OCI-LY1 (cell line): ENCODE measurements at regions not wholly inside any gene's neighbourhood (a gene's known extent, or its start where the extent isn't known, plus 50 kb on each side); places are given as distances from the start of the nearest gene placed in this dataset.

Source experiments
- H2AFZ ChIP-seq: fragments of 200-600 bp; sonication (generic), shearing (Covaris generic); 2 replicates; pipeline ENCODE4 v1.6.0; 2014; ENCODE audit warnings: antibody characterized with exemption, mild to moderate bottlenecking, low read length
- H3F3A ChIP-seq: fragments of 200-600 bp; sonication (generic), shearing (Covaris generic); 2 replicates; pipeline ENCODE4 v1.6.0; 2014; ENCODE audit warnings: mild to moderate bottlenecking, antibody characterized with exemption, low read length, moderate library complexity; ENCODE audit not compliant: insufficient read depth
- H3K27ac ChIP-seq: fragments of 200-600 bp; sonication (generic); 2 replicates; pipeline ENCODE4 v1.5.1; 2014; ENCODE audit warnings: low read length, mixed run types, mild to moderate bottlenecking, low read depth; ENCODE audit not compliant: poor library complexity, severe bottlenecking
- H3K27me3 ChIP-seq: fragments of 200-600 bp; sonication (generic); 2 replicates; pipeline ENCODE4 v1.6.0; 2014; ENCODE audit warnings: antibody characterized with exemption, mild to moderate bottlenecking, low read length, moderate library complexity; ENCODE audit not compliant: insufficient read depth
- H3K36me3 ChIP-seq: fragments of 200-600 bp; sonication (generic); 2 replicates; pipeline ENCODE4 v1.6.1; 2014; ENCODE audit warnings: mild to moderate bottlenecking, antibody characterized with exemption, low read length, moderate library complexity, mixed read lengths; ENCODE audit not compliant: insufficient read depth
- H3K4me1 ChIP-seq: fragments of 200-600 bp; sonication (generic); 2 replicates; pipeline ENCODE4 v1.5.1; 2014; ENCODE audit warnings: mild to moderate bottlenecking, low read length, moderate library complexity; ENCODE audit not compliant: insufficient read depth, severe bottlenecking
- H3K4me2 ChIP-seq: fragments of 200-600 bp; sonication (generic), shearing (Covaris generic); 2 replicates; pipeline ENCODE4 v1.6.1; 2014; ENCODE audit warnings: low read length
- H3K4me3 ChIP-seq: fragments of 200-600 bp; sonication (generic); 2 replicates; pipeline ENCODE4 v1.5.1; 2014; ENCODE audit warnings: low read length, low read depth, mild to moderate bottlenecking, mixed read lengths; ENCODE audit not compliant: poor library complexity, severe bottlenecking
- H3K79me2 ChIP-seq: fragments of 200-600 bp; shearing (Covaris generic); 2 replicates; pipeline ENCODE4 v1.6.1; 2016; ENCODE audit warnings: mixed run types, low read length, mixed read lengths; ENCODE audit not compliant: insufficient read depth
- H3K9ac ChIP-seq: fragments of 200-600 bp; sonication (generic), shearing (Covaris generic); 2 replicates; pipeline ENCODE4 v1.6.1; 2014; ENCODE audit warnings: mild to moderate bottlenecking, low read length, mixed read lengths
- H3K9me2 ChIP-seq: fragments of 200-600 bp; sonication (generic), shearing (Covaris generic); 2 replicates; pipeline ENCODE4 v1.6.1; 2014; ENCODE audit warnings: low read depth, mild to moderate bottlenecking, low read length, mixed read lengths
- H3K9me3 ChIP-seq: fragments of 200-600 bp; shearing (Covaris generic); 2 replicates; pipeline ENCODE4 v1.6.1; 2014; ENCODE audit warnings: low read length, mixed read lengths
- H4K20me1 ChIP-seq: fragments of 200-600 bp; sonication (generic), shearing (Covaris generic); 2 replicates; pipeline ENCODE4 v1.6.0; 2016; ENCODE audit warnings: mild to moderate bottlenecking, low read length; ENCODE audit not compliant: insufficient read depth
- CTCF ChIP-seq: fragments of 200-600 bp; sonication (generic), shearing (Covaris generic); IDR thresholded peaks from 2 replicates; pipeline ENCODE4 v1.5.1; 2017; ENCODE audit warnings: mild to moderate bottlenecking, antibody characterized with exemption, low read length, moderate library complexity, mixed read lengths
- EZH2 ChIP-seq: fragments of 200-600 bp; sonication (generic), shearing (Covaris generic); IDR thresholded peaks from 2 replicates; pipeline ENCODE4 v1.8.0; 2017; ENCODE audit warnings: borderline replicate concordance, mixed run types, mild to moderate bottlenecking, antibody characterized with exemption, low read length, moderate library complexity, mixed read lengths

- no peak overlapping the region for H3K4me3 ChIP-seq
- no peaks in the 10 kb centered on the region for H3K4me1 ChIP-seq
- no peaks in the 10 kb centered on the region for H3K79me2 ChIP-seq
- no peak overlapping the region for H3K4me2 ChIP-seq
- no peaks in the 10 kb centered on the region for H3K36me3 ChIP-seq
- H3F3A ChIP-seq: no peaks in the 10 kb centered on the region
- no peak overlapping the region for H2AFZ ChIP-seq
- no peak overlapping the region for H3K27ac ChIP-seq
- TF ChIP-seq CTCF (no peak), EZH2 (no peak)
- H3K27me3 ChIP-seq: no peaks in the 10 kb centered on the region
- H4K20me1 ChIP-seq: no peaks in the 10 kb centered on the region
- no peaks in the 10 kb centered on the region for H3K9me2 ChIP-seq
- H3K9me3 ChIP-seq: peaks cover 7% of the 10 kb centered on the region; the same call in 1 of the 2 replicates
- no peak overlapping the region for H3K9ac ChIP-seq
These were observed 264.3 kb downstream of the RPAP3 start for GRCh38 chr12:47441490-47441889.

GRCh38 chr12:47438175-47438574, 267.7 kb downstream of the RPAP3 start:
- Histone ChIP-seq H3F3A (no peaks in the 10 kb centered on the region), H3K27me3 (no peaks in the 10 kb centered on the region), H3K9ac (no peak overlapping the region), H3K36me3 (no peaks in the 10 kb centered on the region), H3K4me3 (no peak overlapping the region), H3K27ac (no peak overlapping the region), H3K9me2 (no peaks in the 10 kb centered on the region), H2AFZ (no peak overlapping the region), H3K9me3 (peaks cover 13% of the 10 kb centered on the region), H3K4me2 (no peak overlapping the region), H3K4me1 (no peaks in the 10 kb centered on the region), H3K79me2 (no peaks in the 10 kb centered on the region), H4K20me1 (no peaks in the 10 kb centered on the region)
- TF ChIP-seq EZH2 (no peak), CTCF (no peak)

GRCh38 chr12:47437570-47437969, 268.3 kb downstream of the RPAP3 start:
- H3K27ac ChIP-seq: no peak overlapping the region
- no peaks in the 10 kb centered on the region for H3F3A ChIP-seq
- H3K9ac ChIP-seq: no peak overlapping the region
- H3K79me2 ChIP-seq: no peaks in the 10 kb centered on the region
- H2AFZ ChIP-seq: no peak overlapping the region
- no peaks in the 10 kb centered on the region for H3K36me3 ChIP-seq
- no peaks in the 10 kb centered on the region for H3K4me1 ChIP-seq
- H3K4me2 ChIP-seq: no peak overlapping the region
- H3K9me2 ChIP-seq: no peaks in the 10 kb centered on the region
- no peaks in the 10 kb centered on the region for H4K20me1 ChIP-seq
- no peaks in the 10 kb centered on the region for H3K27me3 ChIP-seq
- peaks cover 13% of the 10 kb centered on the region for H3K9me3 ChIP-seq
- no peak overlapping the region for H3K4me3 ChIP-seq
- no peak for TF ChIP-seq EZH2
- TF ChIP-seq CTCF: no peak
